Activated naive CD8-positive, alpha-beta T cell treated with anti-CD3 and anti-CD28 coated beads for 36 hours (primary cell): ENCODE measurements at regions not wholly inside any gene's neighbourhood (a gene's known extent, or its start where the extent isn't known, plus 50 kb on each side); places are given as distances from the start of the nearest gene placed in this dataset.

Experiments used
- DNase-seq: peaks from one replicate; pipeline ENCODE4 v3.0.0; 2021
- H3K27ac Mint-ChIP-seq: one replicate; pipeline ENCODE4 v1.8.0; 2022; ENCODE audit warnings: mild to moderate bottlenecking, moderate library complexity, mixed read lengths
- H3K27me3 Mint-ChIP-seq: one replicate; pipeline ENCODE4 v1.8.0; 2022; ENCODE audit warnings: mild to moderate bottlenecking, mixed read lengths
- H3K36me3 Mint-ChIP-seq: one replicate; pipeline ENCODE4 v1.8.0; 2021; ENCODE audit warnings: mild to moderate bottlenecking, mixed read lengths
- H3K4me1 Mint-ChIP-seq: one replicate; pipeline ENCODE4 v1.8.0; 2021; ENCODE audit warnings: mixed read lengths
- H3K4me3 Mint-ChIP-seq: one replicate; pipeline ENCODE4 v1.8.0; 2022; ENCODE audit warnings: mild to moderate bottlenecking, moderate library complexity, mixed read lengths
- H3K9me3 Mint-ChIP-seq: one replicate; pipeline ENCODE4 v1.8.0; 2022; ENCODE audit warnings: mixed read lengths

DNA sequence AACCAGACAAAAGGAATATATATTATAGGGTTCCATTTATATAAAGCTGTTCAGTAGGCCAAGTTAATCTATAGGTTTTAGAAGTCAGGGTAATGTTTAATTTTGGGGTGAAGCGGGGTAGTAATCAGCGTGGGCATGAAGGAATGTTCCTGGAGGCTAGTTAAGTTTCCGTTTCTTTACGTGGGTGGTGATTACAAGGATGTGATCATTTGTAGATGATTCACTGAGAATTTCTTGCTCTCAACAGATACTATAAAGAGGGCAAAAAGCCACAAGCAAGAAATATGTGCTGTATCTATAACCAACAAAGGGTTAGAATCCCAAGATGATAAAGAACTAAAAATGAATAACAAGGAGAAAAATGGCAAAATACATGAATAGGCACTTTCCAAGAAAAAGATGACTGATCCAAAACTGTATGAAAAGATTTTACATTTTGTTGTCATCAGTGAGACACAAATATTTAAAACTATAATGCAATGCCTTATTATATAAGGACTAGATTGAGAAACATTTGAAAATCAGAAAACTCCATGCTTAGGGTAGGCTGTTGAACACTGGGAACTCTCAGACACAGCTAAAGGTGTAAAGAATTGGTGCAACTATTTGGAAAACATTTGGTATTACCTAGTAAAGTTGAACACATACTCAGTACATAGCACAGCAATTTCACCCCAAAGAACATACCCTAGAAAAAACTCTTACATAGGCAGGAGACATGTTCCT lies 224.3 kb upstream of the S1PR3 start:
- no peak overlapping the region for H3K4me3 Mint-ChIP-seq
- H3K9me3 Mint-ChIP-seq = no peaks in the 10 kb centered on the region
- DNase-seq = no peak
- H3K27ac Mint-ChIP-seq = no peak overlapping the region
- H3K4me1 Mint-ChIP-seq = peaks cover 6% of the 10 kb centered on the region
- peaks cover 10% of the 10 kb centered on the region for H3K27me3 Mint-ChIP-seq
- no peaks in the 10 kb centered on the region for H3K36me3 Mint-ChIP-seq

GRCh38 chr9:88767504-88767790 lies 223.8 kb upstream of the S1PR3 start:
- Mint-ChIP-seq H3K4me3 (no peak overlapping the region), H3K9me3 (no peaks in the 10 kb centered on the region), H3K27me3 (peaks cover 12% of the 10 kb centered on the region), H3K4me1 (peaks cover 6% of the 10 kb centered on the region), H3K27ac (no peak overlapping the region), H3K36me3 (no peaks in the 10 kb centered on the region)
- no peak for DNase-seq

DNA sequence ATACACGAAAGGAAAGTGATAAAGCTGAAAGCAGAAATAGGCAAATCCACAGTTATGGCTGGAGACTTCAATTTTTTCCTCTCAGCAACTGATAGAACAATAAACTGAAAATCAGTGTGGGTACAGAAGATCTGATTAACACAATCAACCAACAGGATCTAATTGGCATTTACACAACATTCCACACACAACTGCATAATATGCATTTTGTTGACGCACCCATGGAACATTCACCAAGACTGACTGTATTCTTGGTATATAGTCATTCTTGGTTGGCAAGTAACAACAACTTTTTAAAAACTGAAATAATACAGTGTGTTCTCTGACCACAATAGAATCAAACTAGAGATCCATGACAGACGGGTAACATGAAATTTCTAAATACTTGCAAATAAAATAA lies 218.7 kb upstream of the S1PR3 start:
- Mint-ChIP-seq H3K9me3 (no peaks in the 10 kb centered on the region), H3K36me3 (no peaks in the 10 kb centered on the region), H3K4me1 (no peaks in the 10 kb centered on the region), H3K27ac (no peak overlapping the region), H3K27me3 (peaks cover 19% of the 10 kb centered on the region), H3K4me3 (no peak overlapping the region)
- DNase-seq = no peak

DNA sequence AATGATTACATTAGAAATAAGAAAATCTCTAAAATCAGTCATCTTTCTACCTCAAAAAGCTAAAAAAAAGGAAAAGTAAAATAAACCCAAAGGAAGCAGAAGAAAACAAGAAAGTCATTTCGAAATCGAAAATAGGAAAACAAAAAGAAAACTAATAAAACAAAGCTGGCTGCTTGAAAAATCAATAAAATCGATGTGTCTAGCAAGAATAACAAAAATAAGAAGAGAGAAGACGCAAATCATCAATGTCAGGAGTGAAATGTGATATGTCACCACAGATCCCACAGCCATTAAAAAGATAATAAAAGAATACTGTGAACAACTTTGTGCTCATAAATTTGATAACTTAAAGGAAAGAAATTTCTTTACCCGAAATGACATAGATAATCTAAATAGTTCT lies 218.1 kb upstream of the S1PR3 start:
- Mint-ChIP-seq H3K4me3 (no peak overlapping the region), H3K4me1 (peaks cover 3% of the 10 kb centered on the region), H3K27ac (no peak overlapping the region)

DNA sequence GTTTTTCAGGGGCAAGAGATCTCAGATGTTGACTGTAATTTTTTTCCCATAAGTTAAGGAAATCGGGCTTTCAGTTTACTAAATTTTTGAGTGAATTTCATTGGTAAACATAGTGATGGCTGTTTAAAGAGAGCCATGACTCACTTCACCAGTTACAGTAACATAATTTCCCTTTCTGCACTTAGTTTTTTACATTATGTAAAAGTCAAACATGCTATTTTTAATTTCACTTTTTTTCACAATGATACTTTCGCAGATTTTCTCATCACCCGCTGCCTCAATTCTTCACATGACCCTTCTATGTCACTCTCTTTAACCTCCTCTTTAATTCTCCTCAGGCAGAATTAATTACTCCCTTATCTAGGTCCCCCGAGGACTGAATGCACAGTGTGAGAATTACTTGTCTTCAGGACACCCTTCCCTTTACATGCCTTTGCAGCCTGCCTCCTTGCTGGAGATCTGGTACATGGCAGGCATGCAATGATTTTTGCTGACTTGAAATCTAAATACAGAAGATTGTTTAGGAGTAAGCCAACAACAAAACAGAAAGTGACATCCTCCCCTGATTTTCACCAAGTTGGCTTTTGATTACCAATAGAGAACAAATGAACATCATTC lies 217.5 kb upstream of the S1PR3 start:
- H3K36me3 Mint-ChIP-seq = no peaks in the 10 kb centered on the region
- H3K4me1 Mint-ChIP-seq = peaks cover 3% of the 10 kb centered on the region
- no peak for DNase-seq

More for the DNA sequence above, 218.1 kb upstream of the S1PR3 start:
- no peaks in the 10 kb centered on the region for H3K36me3 Mint-ChIP-seq
- H3K9me3 Mint-ChIP-seq = no peaks in the 10 kb centered on the region
- DNase-seq = no peak
- H3K27me3 Mint-ChIP-seq = peaks cover 19% of the 10 kb centered on the region

GRCh38 chr9:88775037-88775471 lies 216.2 kb upstream of the S1PR3 start:
- H3K4me3 Mint-ChIP-seq = no peak overlapping the region
- peaks cover 3% of the 10 kb centered on the region for H3K4me1 Mint-ChIP-seq
- no peaks in the 10 kb centered on the region for H3K9me3 Mint-ChIP-seq
- H3K36me3 Mint-ChIP-seq = no peaks in the 10 kb centered on the region
- DNase-seq = no peak
- H3K27me3 Mint-ChIP-seq = peaks cover 19% of the 10 kb centered on the region
- H3K27ac Mint-ChIP-seq = no peak overlapping the region

More for the DNA sequence above, 217.5 kb upstream of the S1PR3 start:
- Mint-ChIP-seq H3K4me3 (no peak overlapping the region), H3K27me3 (peaks cover 19% of the 10 kb centered on the region), H3K27ac (no peak overlapping the region), H3K9me3 (no peaks in the 10 kb centered on the region)

DNA sequence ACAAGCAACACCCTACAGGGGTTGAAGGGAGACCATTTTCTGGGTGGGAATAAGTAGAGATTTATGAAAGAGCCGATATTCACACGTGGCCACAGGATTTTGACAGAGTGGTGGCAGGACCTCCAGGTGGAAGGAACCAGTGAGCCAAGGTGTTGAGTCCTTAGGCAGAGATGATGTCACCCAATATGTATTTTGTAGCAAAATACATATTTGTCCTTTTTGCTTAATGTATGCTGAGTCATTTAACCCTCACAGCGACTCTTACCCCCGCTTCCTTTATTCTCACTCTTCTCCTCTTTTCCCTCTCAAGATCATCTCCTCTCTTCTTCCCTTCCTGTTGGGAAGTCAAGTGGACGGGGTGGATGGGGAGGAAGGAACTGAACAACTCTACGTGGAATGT lies 215.7 kb upstream of the S1PR3 start:
- Mint-ChIP-seq H3K36me3 (no peaks in the 10 kb centered on the region), H3K4me3 (no peak overlapping the region), H3K27me3 (peaks cover 19% of the 10 kb centered on the region), H3K9me3 (no peaks in the 10 kb centered on the region), H3K4me1 (peaks cover 3% of the 10 kb centered on the region), H3K27ac (no peak overlapping the region)
- no peak for DNase-seq

DNA sequence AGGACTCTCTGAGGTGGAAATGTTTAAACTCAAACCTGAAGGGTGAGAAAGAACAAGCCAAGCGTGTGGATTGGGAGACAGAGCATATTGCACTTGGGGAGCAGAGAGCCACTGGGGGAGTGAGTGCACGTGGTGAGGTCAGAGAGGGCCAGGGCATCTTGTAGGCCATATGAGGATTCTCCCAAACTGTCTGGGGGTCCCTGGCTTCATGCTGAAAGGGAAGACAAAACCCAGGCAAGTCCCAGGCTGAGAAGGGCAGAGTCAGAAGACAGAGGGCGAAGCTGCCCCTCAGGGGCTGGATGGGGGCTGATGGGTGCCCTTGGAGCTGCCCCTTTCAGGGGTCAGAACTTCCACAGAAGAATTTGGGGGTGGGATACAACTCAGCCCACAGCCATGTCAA lies 215.3 kb upstream of the S1PR3 start:
- Mint-ChIP-seq H3K4me1 (peaks cover 3% of the 10 kb centered on the region), H3K27me3 (peaks cover 19% of the 10 kb centered on the region), H3K27ac (no peak overlapping the region), H3K9me3 (no peaks in the 10 kb centered on the region), H3K36me3 (no peaks in the 10 kb centered on the region), H3K4me3 (no peak overlapping the region)
- DNase-seq = no peak

DNA sequence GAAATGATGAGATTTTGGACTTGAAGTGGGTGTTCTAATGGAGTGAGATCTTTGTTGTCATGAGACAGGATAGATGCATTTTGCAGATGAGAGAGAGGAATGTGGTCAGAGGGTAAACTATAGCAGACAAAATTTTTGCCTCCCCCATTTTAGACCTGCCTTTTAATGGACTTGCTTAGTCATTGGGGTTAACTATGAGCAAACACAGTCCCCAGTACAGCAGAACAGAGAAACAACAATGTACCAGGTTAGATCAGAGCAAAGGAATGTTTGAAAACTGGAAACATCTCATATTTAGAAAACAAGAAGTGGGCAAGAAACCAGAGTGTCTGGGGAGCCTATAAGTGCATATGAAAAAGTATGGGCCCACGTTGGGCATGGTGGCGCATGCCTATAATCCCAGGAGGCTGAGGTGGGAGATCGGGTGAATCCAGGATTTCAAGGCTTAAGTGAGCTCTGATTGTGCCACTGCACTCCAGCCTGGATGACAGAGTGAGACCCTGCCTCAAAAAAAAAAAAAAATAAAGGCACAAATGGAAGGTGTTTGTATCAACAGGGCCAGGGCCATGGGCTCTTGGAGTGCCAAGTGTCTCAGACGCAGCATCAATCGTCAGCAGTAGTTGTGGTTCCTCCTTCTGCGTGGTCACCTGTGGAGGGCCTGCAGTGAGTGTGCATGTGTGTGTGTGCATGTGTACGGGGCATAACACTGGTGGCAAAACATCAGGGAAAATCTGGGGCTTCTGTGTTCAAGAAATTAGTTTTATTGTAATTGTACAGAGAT lies 214.4 kb upstream of the S1PR3 start:
- no peaks in the 10 kb centered on the region for H3K36me3 Mint-ChIP-seq
- no peaks in the 10 kb centered on the region for H3K9me3 Mint-ChIP-seq
- no peak overlapping the region for H3K4me3 Mint-ChIP-seq
- H3K4me1 Mint-ChIP-seq = peaks cover 3% of the 10 kb centered on the region
- no peak for DNase-seq
- H3K27ac Mint-ChIP-seq = no peak overlapping the region
- H3K27me3 Mint-ChIP-seq = peaks cover 19% of the 10 kb centered on the region

- no peak overlapping the region for H3K4me3 Mint-ChIP-seq
- H3K36me3 Mint-ChIP-seq = no peaks in the 10 kb centered on the region
- no peak overlapping the region for H3K27ac Mint-ChIP-seq
- peaks cover 3% of the 10 kb centered on the region for H3K4me1 Mint-ChIP-seq
- H3K27me3 Mint-ChIP-seq = peaks cover 13% of the 10 kb centered on the region
- DNase-seq = no peak
- H3K9me3 Mint-ChIP-seq = no peaks in the 10 kb centered on the region
Measured at GRCh38 chr9:88777498-88778312, 213.6 kb upstream of the S1PR3 start.

DNA sequence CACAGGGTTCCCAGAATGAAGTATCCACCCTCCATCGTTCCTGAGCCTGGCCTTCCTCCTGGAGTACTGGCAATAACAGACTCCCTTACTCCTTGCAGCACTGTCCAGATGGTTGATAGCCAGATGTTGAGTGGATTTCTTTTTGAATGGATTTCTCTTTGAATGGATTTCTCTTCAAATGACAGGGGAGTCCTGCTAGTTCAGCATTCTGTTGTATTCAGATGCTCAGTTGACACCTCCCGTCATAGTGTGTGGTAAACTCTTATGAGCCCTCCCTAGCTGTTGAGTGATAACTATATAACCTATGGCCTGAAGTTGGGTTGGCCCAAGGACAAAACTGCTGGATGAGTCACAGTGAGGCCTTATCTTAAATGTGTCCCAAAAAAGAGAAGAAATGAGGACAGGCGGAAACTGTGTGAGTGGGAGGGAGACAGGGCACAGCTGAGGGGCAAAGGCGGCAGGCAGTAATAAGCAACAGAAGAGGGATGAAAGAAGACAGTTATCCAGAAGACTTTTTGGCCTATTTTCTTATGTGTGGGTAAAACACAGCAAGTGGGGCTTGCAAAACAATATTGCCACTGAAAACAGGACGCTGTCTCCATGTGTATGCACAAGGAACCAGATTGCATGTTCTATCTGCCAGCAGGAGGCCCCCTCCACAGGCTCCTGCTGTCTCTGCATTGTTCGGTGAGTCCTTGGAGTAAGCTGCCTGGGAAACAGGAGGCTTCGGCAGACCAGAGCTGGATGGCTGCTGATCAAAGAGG lies 209.5 kb upstream of the S1PR3 start:
- no peak for DNase-seq
- H3K9me3 Mint-ChIP-seq = no peaks in the 10 kb centered on the region
- H3K4me1 Mint-ChIP-seq = peaks cover 3% of the 10 kb centered on the region
- no peak overlapping the region for H3K4me3 Mint-ChIP-seq
- H3K36me3 Mint-ChIP-seq = no peaks in the 10 kb centered on the region
- H3K27ac Mint-ChIP-seq = no peak overlapping the region
- H3K27me3 Mint-ChIP-seq = peaks cover 4% of the 10 kb centered on the region

GRCh38 chr9:88782931-88783710 lies 208.1 kb upstream of the S1PR3 start:
- no peak for DNase-seq
- H3K9me3 Mint-ChIP-seq = no peaks in the 10 kb centered on the region
- no peaks in the 10 kb centered on the region for H3K36me3 Mint-ChIP-seq
- H3K4me1 Mint-ChIP-seq = no peaks in the 10 kb centered on the region
- no peak overlapping the region for H3K27ac Mint-ChIP-seq
- H3K27me3 Mint-ChIP-seq = peaks cover 8% of the 10 kb centered on the region
- H3K4me3 Mint-ChIP-seq = no peak overlapping the region

DNA sequence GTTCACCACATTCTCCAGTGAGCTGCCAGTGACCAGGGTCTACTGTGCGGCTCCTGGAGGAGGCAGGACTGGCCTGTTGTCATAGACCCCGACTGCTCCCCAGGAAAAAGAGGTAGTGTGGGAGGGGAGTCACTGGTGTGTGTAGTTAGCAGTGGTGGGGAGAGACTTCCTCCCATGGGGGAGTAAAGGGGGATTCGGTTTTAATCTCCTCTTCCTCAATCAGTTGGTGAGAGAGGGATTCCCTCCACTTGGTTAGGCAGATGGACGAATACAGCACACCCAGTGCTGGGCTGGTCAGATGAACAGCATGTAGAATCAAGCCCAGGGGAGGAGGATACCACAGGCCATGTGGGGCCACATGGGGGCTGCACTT lies 207.6 kb upstream of the S1PR3 start:
- Mint-ChIP-seq H3K27me3 (peaks cover 8% of the 10 kb centered on the region), H3K9me3 (no peaks in the 10 kb centered on the region), H3K4me3 (no peak overlapping the region), H3K27ac (no peak overlapping the region), H3K36me3 (no peaks in the 10 kb centered on the region), H3K4me1 (no peaks in the 10 kb centered on the region)
- no peak for DNase-seq

DNA sequence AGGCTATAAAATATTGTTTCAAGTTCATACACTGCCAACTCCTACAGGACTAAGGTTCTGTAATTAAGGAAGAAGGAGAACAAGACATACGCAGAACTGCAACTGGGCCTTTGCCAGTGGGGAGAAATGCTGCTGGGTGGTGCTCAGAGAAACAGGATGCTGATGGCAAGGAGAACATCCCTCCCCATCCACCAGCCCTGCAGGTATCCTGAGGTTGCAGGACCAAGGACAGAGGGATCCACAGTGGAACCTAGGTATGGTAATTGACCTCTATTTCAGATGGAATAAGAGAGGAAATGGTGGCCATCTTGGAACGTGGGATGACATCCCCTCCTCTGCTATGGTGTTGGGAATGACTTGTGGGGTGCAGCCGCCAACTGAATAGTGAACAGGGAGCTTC lies 206.3 kb upstream of the S1PR3 start:
- H3K9me3 Mint-ChIP-seq = no peaks in the 10 kb centered on the region
- no peaks in the 10 kb centered on the region for H3K4me1 Mint-ChIP-seq
- no peak for DNase-seq
- H3K4me3 Mint-ChIP-seq = no peak overlapping the region
- no peaks in the 10 kb centered on the region for H3K36me3 Mint-ChIP-seq
- peaks cover 8% of the 10 kb centered on the region for H3K27me3 Mint-ChIP-seq
- no peak overlapping the region for H3K27ac Mint-ChIP-seq
